WTC11 (cell line): ENCODE measurements at regions not wholly inside any gene's neighbourhood (a gene's known extent, or its start where the extent isn't known, plus 50 kb on each side); places are given as distances from the start of the nearest gene placed in this dataset.

ENCODE experiments used
- CBFB ChIP-seq: sonication (generic); formaldehyde crosslinking; IDR thresholded peaks from 2 replicates; pipeline ENCODE4 v1.8.1; 2022; ENCODE audit warnings: mild to moderate bottlenecking, low read depth, missing genetic modification reagents
- FOXJ3 ChIP-seq: sonication (generic); formaldehyde crosslinking; IDR thresholded peaks from 2 replicates; pipeline ENCODE4 v1.9.0; 2021; ENCODE audit warnings: missing genetic modification reagents, mild to moderate bottlenecking, borderline replicate concordance
- JUN ChIP-seq: sonication (generic); formaldehyde crosslinking; IDR thresholded peaks from 2 replicates; pipeline ENCODE4 v1.8.0; 2023; ENCODE audit warnings: mild to moderate bottlenecking, missing genetic modification reagents
- NR3C1 ChIP-seq: sonication (generic); formaldehyde crosslinking; conservative IDR thresholded peaks from 2 replicates; pipeline ENCODE4 v1.8.1; 2023; ENCODE audit warnings: low read depth, mild to moderate bottlenecking, missing genetic modification reagents
- TF ChIP-seq, protein P1 (sequence below): sonication (generic); formaldehyde crosslinking; IDR thresholded peaks from 2 replicates; pipeline ENCODE4 v1.8.1; 2022; ENCODE audit warnings: missing genetic modification reagents, borderline replicate concordance
- TF ChIP-seq, protein P2 (sequence below): fragments of 200-600 bp; IDR thresholded peaks from 2 replicates; pipeline ENCODE4 v1.8.0; 2022; ENCODE audit warnings: antibody characterized with exemption
- TF ChIP-seq, protein P3 (sequence below): sonication (generic); formaldehyde crosslinking; IDR thresholded peaks from 2 replicates; pipeline ENCODE4 v1.8.0; 2022; ENCODE audit warnings: mild to moderate bottlenecking, missing genetic modification reagents
- TF ChIP-seq, protein P4 (sequence below): sonication (generic); formaldehyde crosslinking; IDR thresholded peaks from 2 replicates; pipeline ENCODE4 v1.8.0; 2022; ENCODE audit warnings: missing genetic modification reagents
- TF ChIP-seq, protein P5 (sequence below): sonication (generic); formaldehyde crosslinking; IDR thresholded peaks from 2 replicates; pipeline ENCODE4 v1.8.1; 2023; ENCODE audit warnings: mild to moderate bottlenecking, missing genetic modification reagents, moderate library complexity

DNA sequence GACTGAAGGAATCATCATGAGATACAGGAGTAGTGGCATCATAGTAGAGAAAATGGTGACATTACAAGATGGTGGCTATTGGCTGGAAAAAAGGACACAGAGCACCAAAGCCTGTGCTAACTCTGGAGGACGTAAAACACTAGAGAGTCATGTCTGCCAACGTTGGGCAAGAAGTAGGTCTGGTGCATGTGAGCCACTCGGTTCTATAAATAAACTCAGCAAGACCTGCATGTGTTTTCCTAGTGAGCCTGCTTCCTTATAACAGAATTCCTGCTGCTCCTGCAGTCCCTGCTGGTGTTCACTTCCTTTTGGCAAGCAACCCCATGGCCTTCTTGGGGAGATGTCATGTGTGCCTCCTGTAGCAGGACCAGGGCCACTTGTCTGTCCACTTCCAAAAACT is 325.2 kb downstream of the OSR1 start:
- TF ChIP-seq, protein P1, sequence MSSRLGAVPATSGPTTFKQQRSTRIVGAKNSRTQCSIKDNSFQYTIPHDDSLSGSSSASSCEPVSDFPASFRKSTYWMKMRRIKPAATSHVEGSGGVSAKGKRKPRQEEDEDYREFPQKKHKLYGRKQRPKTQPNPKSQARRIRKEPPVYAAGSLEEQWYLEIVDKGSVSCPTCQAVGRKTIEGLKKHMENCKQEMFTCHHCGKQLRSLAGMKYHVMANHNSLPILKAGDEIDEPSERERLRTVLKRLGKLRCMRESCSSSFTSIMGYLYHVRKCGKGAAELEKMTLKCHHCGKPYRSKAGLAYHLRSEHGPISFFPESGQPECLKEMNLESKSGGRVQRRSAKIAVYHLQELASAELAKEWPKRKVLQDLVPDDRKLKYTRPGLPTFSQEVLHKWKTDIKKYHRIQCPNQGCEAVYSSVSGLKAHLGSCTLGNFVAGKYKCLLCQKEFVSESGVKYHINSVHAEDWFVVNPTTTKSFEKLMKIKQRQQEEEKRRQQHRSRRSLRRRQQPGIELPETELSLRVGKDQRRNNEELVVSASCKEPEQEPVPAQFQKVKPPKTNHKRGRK (CRISPR knock-in tag), result no peak
- TF ChIP-seq, protein P2, sequence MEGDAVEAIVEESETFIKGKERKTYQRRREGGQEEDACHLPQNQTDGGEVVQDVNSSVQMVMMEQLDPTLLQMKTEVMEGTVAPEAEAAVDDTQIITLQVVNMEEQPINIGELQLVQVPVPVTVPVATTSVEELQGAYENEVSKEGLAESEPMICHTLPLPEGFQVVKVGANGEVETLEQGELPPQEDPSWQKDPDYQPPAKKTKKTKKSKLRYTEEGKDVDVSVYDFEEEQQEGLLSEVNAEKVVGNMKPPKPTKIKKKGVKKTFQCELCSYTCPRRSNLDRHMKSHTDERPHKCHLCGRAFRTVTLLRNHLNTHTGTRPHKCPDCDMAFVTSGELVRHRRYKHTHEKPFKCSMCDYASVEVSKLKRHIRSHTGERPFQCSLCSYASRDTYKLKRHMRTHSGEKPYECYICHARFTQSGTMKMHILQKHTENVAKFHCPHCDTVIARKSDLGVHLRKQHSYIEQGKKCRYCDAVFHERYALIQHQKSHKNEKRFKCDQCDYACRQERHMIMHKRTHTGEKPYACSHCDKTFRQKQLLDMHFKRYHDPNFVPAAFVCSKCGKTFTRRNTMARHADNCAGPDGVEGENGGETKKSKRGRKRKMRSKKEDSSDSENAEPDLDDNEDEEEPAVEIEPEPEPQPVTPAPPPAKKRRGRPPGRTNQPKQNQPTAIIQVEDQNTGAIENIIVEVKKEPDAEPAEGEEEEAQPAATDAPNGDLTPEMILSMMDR, result no peak
- TF ChIP-seq NR3C1, result no peak
- TF ChIP-seq, protein P3, sequence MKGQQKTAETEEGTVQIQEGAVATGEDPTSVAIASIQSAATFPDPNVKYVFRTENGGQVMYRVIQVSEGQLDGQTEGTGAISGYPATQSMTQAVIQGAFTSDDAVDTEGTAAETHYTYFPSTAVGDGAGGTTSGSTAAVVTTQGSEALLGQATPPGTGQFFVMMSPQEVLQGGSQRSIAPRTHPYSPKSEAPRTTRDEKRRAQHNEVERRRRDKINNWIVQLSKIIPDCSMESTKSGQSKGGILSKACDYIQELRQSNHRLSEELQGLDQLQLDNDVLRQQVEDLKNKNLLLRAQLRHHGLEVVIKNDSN (CRISPR knock-in tag), result no peak
- TF ChIP-seq CBFB (CRISPR knock-in tag), result no peak
- TF ChIP-seq, protein P4, sequence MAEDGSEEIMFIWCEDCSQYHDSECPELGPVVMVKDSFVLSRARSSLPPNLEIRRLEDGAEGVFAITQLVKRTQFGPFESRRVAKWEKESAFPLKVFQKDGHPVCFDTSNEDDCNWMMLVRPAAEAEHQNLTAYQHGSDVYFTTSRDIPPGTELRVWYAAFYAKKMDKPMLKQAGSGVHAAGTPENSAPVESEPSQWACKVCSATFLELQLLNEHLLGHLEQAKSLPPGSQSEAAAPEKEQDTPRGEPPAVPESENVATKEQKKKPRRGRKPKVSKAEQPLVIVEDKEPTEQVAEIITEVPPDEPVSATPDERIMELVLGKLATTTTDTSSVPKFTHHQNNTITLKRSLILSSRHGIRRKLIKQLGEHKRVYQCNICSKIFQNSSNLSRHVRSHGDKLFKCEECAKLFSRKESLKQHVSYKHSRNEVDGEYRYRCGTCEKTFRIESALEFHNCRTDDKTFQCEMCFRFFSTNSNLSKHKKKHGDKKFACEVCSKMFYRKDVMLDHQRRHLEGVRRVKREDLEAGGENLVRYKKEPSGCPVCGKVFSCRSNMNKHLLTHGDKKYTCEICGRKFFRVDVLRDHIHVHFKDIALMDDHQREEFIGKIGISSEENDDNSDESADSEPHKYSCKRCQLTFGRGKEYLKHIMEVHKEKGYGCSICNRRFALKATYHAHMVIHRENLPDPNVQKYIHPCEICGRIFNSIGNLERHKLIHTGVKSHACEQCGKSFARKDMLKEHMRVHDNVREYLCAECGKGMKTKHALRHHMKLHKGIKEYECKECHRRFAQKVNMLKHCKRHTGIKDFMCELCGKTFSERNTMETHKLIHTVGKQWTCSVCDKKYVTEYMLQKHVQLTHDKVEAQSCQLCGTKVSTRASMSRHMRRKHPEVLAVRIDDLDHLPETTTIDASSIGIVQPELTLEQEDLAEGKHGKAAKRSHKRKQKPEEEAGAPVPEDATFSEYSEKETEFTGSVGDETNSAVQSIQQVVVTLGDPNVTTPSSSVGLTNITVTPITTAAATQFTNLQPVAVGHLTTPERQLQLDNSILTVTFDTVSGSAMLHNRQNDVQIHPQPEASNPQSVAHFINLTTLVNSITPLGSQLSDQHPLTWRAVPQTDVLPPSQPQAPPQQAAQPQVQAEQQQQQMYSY (CRISPR knock-in tag), result no peak
- TF ChIP-seq JUN (CRISPR knock-in tag), result no peak
- TF ChIP-seq FOXJ3 (CRISPR knock-in tag), result no peak
- TF ChIP-seq, protein P5, sequence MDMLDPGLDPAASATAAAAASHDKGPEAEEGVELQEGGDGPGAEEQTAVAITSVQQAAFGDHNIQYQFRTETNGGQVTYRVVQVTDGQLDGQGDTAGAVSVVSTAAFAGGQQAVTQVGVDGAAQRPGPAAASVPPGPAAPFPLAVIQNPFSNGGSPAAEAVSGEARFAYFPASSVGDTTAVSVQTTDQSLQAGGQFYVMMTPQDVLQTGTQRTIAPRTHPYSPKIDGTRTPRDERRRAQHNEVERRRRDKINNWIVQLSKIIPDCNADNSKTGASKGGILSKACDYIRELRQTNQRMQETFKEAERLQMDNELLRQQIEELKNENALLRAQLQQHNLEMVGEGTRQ, result no peak
